ENCODE measurements at regions not wholly inside any gene's neighbourhood (a gene's known extent, or its start where the extent isn't known, plus 50 kb on each side); places are given as distances from the start of the nearest gene placed in this dataset.

DNA sequence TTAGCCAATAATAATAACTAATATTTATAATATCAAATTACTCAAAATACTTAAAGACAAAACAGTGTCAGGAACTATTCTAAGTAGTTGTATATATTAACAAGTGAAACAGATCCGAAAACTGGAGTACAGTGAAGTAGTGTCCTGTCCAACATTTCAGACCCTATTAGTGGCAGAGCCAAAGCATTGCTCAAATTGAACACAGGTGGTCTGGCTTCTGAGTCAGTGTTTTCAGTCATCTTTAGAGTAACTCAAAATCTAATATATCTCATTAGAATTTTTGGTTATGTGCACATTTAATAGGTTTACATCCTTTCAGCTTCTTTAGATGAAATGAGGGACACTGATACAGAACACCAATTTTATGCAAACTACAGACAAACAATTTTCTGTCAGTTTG, 652.5 kb downstream of the CDH11 start:
- Histone ChIP-seq H3K27ac (ENCODE audit: low read length) (no peak overlapping the region), H3K4me3 (ENCODE audit: low read depth in 2 of 2, low read length in 2 of 2) (no peak overlapping the region), H3K4me1 (ENCODE audit: control insufficient read depth, insufficient read depth, low read length) (no peaks in the 10 kb centered on the region), H3K36me3 (ENCODE audit: control insufficient read depth, insufficient read depth, low read length) (no peaks in the 10 kb centered on the region), H3K27me3 (ENCODE audit: control insufficient read depth, insufficient read depth, low read length) (no peaks in the 10 kb centered on the region), H3K9me3 (ENCODE audit: control insufficient read depth, insufficient read depth, low read depth, low read length) (no peaks in the 10 kb centered on the region)
- POLR2A ChIA-PET: no interaction called here
- CTCF ChIA-PET: no interaction called here
- intact Hi-C loops (cut with micrococcal nuclease; ENCODE audit: unreplicated experiment): no loop called here
- ATAC-seq (no peak), DNase-seq (ENCODE audit: low read depth, low spot score) (no peak)
- TF ChIP-seq TCF7L2 (IDR thresholded peaks at IDR 0.05; ENCODE audit: low read depth, low read length): no peak
- TF ChIP-seq, protein P1, sequence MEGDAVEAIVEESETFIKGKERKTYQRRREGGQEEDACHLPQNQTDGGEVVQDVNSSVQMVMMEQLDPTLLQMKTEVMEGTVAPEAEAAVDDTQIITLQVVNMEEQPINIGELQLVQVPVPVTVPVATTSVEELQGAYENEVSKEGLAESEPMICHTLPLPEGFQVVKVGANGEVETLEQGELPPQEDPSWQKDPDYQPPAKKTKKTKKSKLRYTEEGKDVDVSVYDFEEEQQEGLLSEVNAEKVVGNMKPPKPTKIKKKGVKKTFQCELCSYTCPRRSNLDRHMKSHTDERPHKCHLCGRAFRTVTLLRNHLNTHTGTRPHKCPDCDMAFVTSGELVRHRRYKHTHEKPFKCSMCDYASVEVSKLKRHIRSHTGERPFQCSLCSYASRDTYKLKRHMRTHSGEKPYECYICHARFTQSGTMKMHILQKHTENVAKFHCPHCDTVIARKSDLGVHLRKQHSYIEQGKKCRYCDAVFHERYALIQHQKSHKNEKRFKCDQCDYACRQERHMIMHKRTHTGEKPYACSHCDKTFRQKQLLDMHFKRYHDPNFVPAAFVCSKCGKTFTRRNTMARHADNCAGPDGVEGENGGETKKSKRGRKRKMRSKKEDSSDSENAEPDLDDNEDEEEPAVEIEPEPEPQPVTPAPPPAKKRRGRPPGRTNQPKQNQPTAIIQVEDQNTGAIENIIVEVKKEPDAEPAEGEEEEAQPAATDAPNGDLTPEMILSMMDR (IDR thresholded peaks at IDR 0.05): no peak
- no peak for TF ChIP-seq REST (IDR thresholded peaks at IDR 0.05; ENCODE audit: insufficient read depth in 1 of 2, low read depth in 2 of 2, low read length in 1 of 2)
- no peak for TF ChIP-seq SIN3A (IDR thresholded peaks at IDR 0.05; ENCODE audit: borderline replicate concordance, insufficient read depth, low read depth, low read length)
- no peak for TF ChIP-seq POLR2AphosphoS5 (IDR thresholded peaks at IDR 0.05; ENCODE audit: low read depth, low read length)
- no TSS peak for BruUV-seq (replicated peaks)
- in situ Hi-C loops (cut with HindIII; ENCODE audit: low pct_unique_long_range_greater_than_20kb, low sequenced_read_pairs): no loop called here

DNA sequence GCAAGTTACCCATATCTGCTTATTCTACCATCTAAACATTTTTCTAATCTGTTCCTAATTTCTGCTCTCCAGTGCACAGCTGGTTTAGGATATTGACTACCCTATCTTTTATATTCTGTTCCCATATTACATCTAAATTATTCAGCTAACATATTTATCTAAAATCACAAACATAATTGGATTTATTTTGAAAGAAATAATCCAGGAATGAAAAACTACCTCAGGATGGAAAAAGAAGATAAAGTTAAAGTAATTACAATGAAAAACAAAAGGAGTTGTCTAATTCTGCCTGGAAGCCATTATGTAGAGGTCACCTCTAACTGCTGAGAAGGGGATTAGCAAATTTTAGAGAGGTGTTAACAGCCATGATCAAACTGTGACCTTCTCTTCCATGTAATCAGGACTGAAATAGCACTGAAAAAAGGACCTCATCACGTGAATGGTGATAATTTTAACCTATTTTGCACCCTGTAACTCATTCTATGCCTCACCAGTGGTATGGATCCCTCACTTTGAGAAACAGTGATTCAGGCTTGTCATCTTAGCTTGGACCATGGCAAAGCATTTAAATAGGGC, 653.3 kb downstream of the CDH11 start:
- intact Hi-C loops (cut with micrococcal nuclease; ENCODE audit: unreplicated experiment) (no loop called here), in situ Hi-C loops (cut with HindIII; ENCODE audit: low pct_unique_long_range_greater_than_20kb, low sequenced_read_pairs) (no loop called here)
- no peak overlapping the region for H3K27ac ChIP-seq (ENCODE audit: low read length)
- POLR2A ChIA-PET: no interaction called here
- no peaks in the 10 kb centered on the region for H3K4me1 ChIP-seq (ENCODE audit: control insufficient read depth, insufficient read depth, low read length)
- BruUV-seq (replicated peaks): no TSS peak
- DNase-seq (ENCODE audit: low read depth, low spot score) (no peak), ATAC-seq (no peak)
- H3K27me3 ChIP-seq (ENCODE audit: control insufficient read depth, insufficient read depth, low read length): no peaks in the 10 kb centered on the region
- no peaks in the 10 kb centered on the region for H3K36me3 ChIP-seq (ENCODE audit: control insufficient read depth, insufficient read depth, low read length)
- TF ChIP-seq, protein P1 (IDR thresholded peaks at IDR 0.05): no peak
- TF ChIP-seq POLR2AphosphoS5 (IDR thresholded peaks at IDR 0.05; ENCODE audit: low read depth, low read length) (no peak), TCF7L2 (IDR thresholded peaks at IDR 0.05; ENCODE audit: low read depth, low read length) (no peak), SIN3A (IDR thresholded peaks at IDR 0.05; ENCODE audit: borderline replicate concordance, insufficient read depth, low read depth, low read length) (no peak), REST (IDR thresholded peaks at IDR 0.05; ENCODE audit: insufficient read depth in 1 of 2, low read depth in 2 of 2, low read length in 1 of 2) (no peak)
- no peaks in the 10 kb centered on the region for H3K9me3 ChIP-seq (ENCODE audit: control insufficient read depth, insufficient read depth, low read depth, low read length)
- no peak overlapping the region for H3K4me3 ChIP-seq (ENCODE audit: low read depth in 2 of 2, low read length in 2 of 2)
- CTCF ChIA-PET: no interaction called here
